Nephron (organoid): ENCODE measurements at regions not wholly inside any gene's neighbourhood (a gene's known extent, or its start where the extent isn't known, plus 50 kb on each side); places are given as distances from the start of the nearest gene placed in this dataset.
"Not testable (repeated sequence)": the region's sequence is repeated elsewhere in the genome, so short reads cannot be mapped to it uniquely, and the experiment has no call there.

ENCODE experiments used
- H3K27ac Mint-ChIP-seq, 3 experiments: 2 replicates each; pipeline ENCODE4 v1.8.0; 2020; ENCODE audit warnings: mixed read lengths in 3 of 3, mild to moderate bottlenecking in 2 of 3, moderate library complexity in 1 of 3
- H3K27me3 Mint-ChIP-seq: 2 replicates; pipeline ENCODE4 v1.8.0; 2021; ENCODE audit warnings: low read depth, mild to moderate bottlenecking, moderate library complexity, mixed read lengths
- H3K36me3 Mint-ChIP-seq: 2 replicates; pipeline ENCODE4 v1.8.0; 2020; ENCODE audit warnings: low read depth, mixed read lengths
- H3K4me1 Mint-ChIP-seq: 2 replicates; pipeline ENCODE4 v1.8.0; 2020; ENCODE audit warnings: mixed read lengths
- H3K4me3 Mint-ChIP-seq, 3 experiments: 2 replicates each; pipeline ENCODE4 v1.8.0; 2020; ENCODE audit warnings: mild to moderate bottlenecking in 3 of 3, mixed read lengths in 3 of 3, moderate library complexity in 2 of 3
- H3K9me3 Mint-ChIP-seq: 2 replicates; pipeline ENCODE4 v1.8.0; 2020; ENCODE audit warnings: mixed read lengths
- TF ChIP-seq, protein P1 (sequence below), 3 experiments: fragments of 200-600 bp; sonication (generic); IDR thresholded peaks; one replicate each; pipeline ENCODE4 v1.5.0; 2021; ENCODE audit warnings: antibody characterized with exemption in 3 of 3; ENCODE audit not compliant: unreplicated experiment in 3 of 3

DNA sequence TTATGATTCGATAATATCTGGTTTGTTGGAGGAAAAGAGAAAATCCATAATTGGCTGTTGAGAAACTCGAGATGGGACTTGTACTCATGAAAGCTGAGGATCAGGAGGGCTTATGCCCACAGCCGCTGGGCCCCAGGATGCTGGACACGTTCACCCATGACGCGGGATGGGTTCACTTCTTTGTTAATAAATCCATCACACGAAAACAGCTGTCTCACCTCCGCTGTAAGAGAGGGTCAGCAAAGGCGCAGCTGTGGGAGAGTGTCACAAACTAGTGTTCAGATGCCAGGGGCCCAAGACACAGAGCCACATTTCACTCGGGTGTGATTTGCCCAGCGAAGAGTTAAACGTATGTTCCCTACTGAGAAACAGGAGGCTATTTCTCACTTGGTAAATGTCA, 315.1 kb downstream of the THBS2 start:
- peaks cover 4% of the 10 kb centered on the region for H3K9me3 Mint-ChIP-seq
- TF ChIP-seq, protein P1, sequence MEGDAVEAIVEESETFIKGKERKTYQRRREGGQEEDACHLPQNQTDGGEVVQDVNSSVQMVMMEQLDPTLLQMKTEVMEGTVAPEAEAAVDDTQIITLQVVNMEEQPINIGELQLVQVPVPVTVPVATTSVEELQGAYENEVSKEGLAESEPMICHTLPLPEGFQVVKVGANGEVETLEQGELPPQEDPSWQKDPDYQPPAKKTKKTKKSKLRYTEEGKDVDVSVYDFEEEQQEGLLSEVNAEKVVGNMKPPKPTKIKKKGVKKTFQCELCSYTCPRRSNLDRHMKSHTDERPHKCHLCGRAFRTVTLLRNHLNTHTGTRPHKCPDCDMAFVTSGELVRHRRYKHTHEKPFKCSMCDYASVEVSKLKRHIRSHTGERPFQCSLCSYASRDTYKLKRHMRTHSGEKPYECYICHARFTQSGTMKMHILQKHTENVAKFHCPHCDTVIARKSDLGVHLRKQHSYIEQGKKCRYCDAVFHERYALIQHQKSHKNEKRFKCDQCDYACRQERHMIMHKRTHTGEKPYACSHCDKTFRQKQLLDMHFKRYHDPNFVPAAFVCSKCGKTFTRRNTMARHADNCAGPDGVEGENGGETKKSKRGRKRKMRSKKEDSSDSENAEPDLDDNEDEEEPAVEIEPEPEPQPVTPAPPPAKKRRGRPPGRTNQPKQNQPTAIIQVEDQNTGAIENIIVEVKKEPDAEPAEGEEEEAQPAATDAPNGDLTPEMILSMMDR (IDR thresholded peaks at IDR 0.05; ENCODE audit: unreplicated experiment in 3 of 3), result no peak
- H3K27ac Mint-ChIP-seq, result peak overlapping the region; percentile 43 to 81 (median 48)
- H3K27me3 Mint-ChIP-seq, result peaks cover 15% of the 10 kb centered on the region
- H3K4me1 Mint-ChIP-seq, result peaks cover 53% of the 10 kb centered on the region
- peak overlapping the region in 1 of 3 experiments; percentile 35 for H3K4me3 Mint-ChIP-seq
- no peaks in the 10 kb centered on the region for H3K36me3 Mint-ChIP-seq

- Mint-ChIP-seq H3K4me1 (peaks cover 48% of the 10 kb centered on the region), H3K9me3 (peaks cover 7% of the 10 kb centered on the region), H3K4me3 (no peak overlapping the region), H3K27me3 (peaks cover 14% of the 10 kb centered on the region), H3K36me3 (no peaks in the 10 kb centered on the region), H3K27ac (peak overlapping the region in 1 of 3 experiments; percentile 54)
- TF ChIP-seq, protein P1 (IDR thresholded peaks at IDR 0.05; ENCODE audit: unreplicated experiment in 3 of 3), result no peak
These were observed 316.6 kb downstream of the THBS2 start for GRCh38 chr6:168937054-168937453.

GRCh38 chr6:168935628-168936010, 318.0 kb downstream of the THBS2 start:
- H3K4me3 Mint-ChIP-seq, result no peak overlapping the region
- H3K27ac Mint-ChIP-seq, result peak overlapping the region in 1 of 3 experiments; percentile 54
- peaks cover 41% of the 10 kb centered on the region for H3K4me1 Mint-ChIP-seq
- H3K27me3 Mint-ChIP-seq, result peaks cover 8% of the 10 kb centered on the region
- TF ChIP-seq, protein P1 (IDR thresholded peaks at IDR 0.05; ENCODE audit: unreplicated experiment in 3 of 3), result no peak
- peaks cover 11% of the 10 kb centered on the region for H3K9me3 Mint-ChIP-seq
- H3K36me3 Mint-ChIP-seq, result no peaks in the 10 kb centered on the region

GRCh38 chr6:168934660-168935627, 318.7 kb downstream of the THBS2 start:
- H3K4me3 Mint-ChIP-seq, result no peak overlapping the region
- no peak overlapping the region for H3K27ac Mint-ChIP-seq
- H3K4me1 Mint-ChIP-seq, result peaks cover 34% of the 10 kb centered on the region
- H3K36me3 Mint-ChIP-seq, result no peaks in the 10 kb centered on the region
- TF ChIP-seq, protein P1 (IDR thresholded peaks at IDR 0.05; ENCODE audit: unreplicated experiment in 3 of 3), result no peak
- H3K9me3 Mint-ChIP-seq, result peaks cover 14% of the 10 kb centered on the region
- H3K27me3 Mint-ChIP-seq, result peaks cover 6% of the 10 kb centered on the region

- H3K36me3 Mint-ChIP-seq, H3K27me3 Mint-ChIP-seq, H3K27ac Mint-ChIP-seq, H3K4me3 Mint-ChIP-seq: not testable (repeated sequence)
- Mint-ChIP-seq H3K4me1 (peaks cover 13% of the 10 kb centered on the region), H3K9me3 (peaks cover 22% of the 10 kb centered on the region)
These were observed 321.5 kb downstream of the THBS2 start for GRCh38 chr6:168932171-168932570.

- H3K36me3 Mint-ChIP-seq, result not testable (repeated sequence)
- peaks cover 22% of the 10 kb centered on the region for H3K9me3 Mint-ChIP-seq
These were observed 322.6 kb downstream of the THBS2 start for GRCh38 chr6:168931072-168931471.

More at GRCh38 chr6:168931072-168931471, 322.6 kb downstream of the THBS2 start:
- not testable (repeated sequence) for H3K27ac Mint-ChIP-seq, H3K4me3 Mint-ChIP-seq, H3K27me3 Mint-ChIP-seq, H3K4me1 Mint-ChIP-seq
